IPS-NIHi7 (cell line): ENCODE measurements at regions not wholly inside any gene's neighbourhood (a gene's known extent, or its start where the extent isn't known, plus 50 kb on each side); places are given as distances from the start of the nearest gene placed in this dataset.

ENCODE experiments used
- DNase-seq: peaks from one replicate; pipeline ENCODE4 v3.0.0; 2012; ENCODE audit warnings: mixed read lengths; ENCODE audit errors: extremely low spot score

- DNase-seq: peak; percentile 34
Measured at GRCh38 chr11:128365044-128365443, 222.3 kb downstream of the ETS1 start.

GRCh38 chr11:128361451-128362020 is 225.8 kb downstream of the ETS1 start:
- no peak for DNase-seq

GRCh38 chr11:128359515-128359914 is 227.8 kb downstream of the ETS1 start:
- DNase-seq: no peak

GRCh38 chr11:128357073-128357472 is 230.3 kb downstream of the ETS1 start:
- DNase-seq: no peak

GRCh38 chr11:128355558-128355957 is 231.8 kb downstream of the ETS1 start:
- DNase-seq: no peak

- no peak for DNase-seq
Measured at GRCh38 chr11:128354476-128354875, 232.9 kb downstream of the ETS1 start.

- DNase-seq: no peak
Measured at GRCh38 chr11:128351168-128351567, 236.2 kb downstream of the ETS1 start.

GRCh38 chr11:128349650-128350299 is 237.6 kb downstream of the ETS1 start:
- no peak for DNase-seq

GRCh38 chr11:128346804-128347203 is 240.6 kb downstream of the ETS1 start:
- no peak for DNase-seq

GRCh38 chr11:128345316-128345715 is 242.0 kb downstream of the ETS1 start:
- no peak for DNase-seq

- DNase-seq: no peak
Measured at GRCh38 chr11:128343870-128344269, 243.5 kb downstream of the ETS1 start.

- DNase-seq: no peak
Measured at GRCh38 chr11:128343135-128343514, 244.2 kb downstream of the ETS1 start.

- no peak for DNase-seq
Measured at GRCh38 chr11:128342511-128343134, 244.7 kb downstream of the ETS1 start.

- no peak for DNase-seq
Measured at GRCh38 chr11:128341280-128342248, 245.8 kb downstream of the ETS1 start.

- DNase-seq: no peak
Measured at GRCh38 chr11:128339792-128340191, 247.6 kb downstream of the ETS1 start.

- no peak for DNase-seq
Measured at GRCh38 chr11:128338811-128339210, 248.5 kb downstream of the ETS1 start.

GRCh38 chr11:128336203-128336602 is 251.2 kb downstream of the ETS1 start:
- DNase-seq: no peak

GRCh38 chr11:128335729-128336128 is 251.6 kb downstream of the ETS1 start:
- DNase-seq: no peak

GRCh38 chr11:128334311-128335044 is 252.9 kb downstream of the ETS1 start:
- DNase-seq: no peak

- no peak for DNase-seq
Measured at GRCh38 chr11:128331317-128331716, 256.0 kb downstream of the ETS1 start.

- DNase-seq: no peak
Measured at GRCh38 chr11:128330203-128330602, 257.2 kb downstream of the ETS1 start.
